ENCODE measurements at regions not wholly inside any gene's neighbourhood (a gene's known extent, or its start where the extent isn't known, plus 50 kb on each side); places are given as distances from the start of the nearest gene placed in this dataset.

DNA sequence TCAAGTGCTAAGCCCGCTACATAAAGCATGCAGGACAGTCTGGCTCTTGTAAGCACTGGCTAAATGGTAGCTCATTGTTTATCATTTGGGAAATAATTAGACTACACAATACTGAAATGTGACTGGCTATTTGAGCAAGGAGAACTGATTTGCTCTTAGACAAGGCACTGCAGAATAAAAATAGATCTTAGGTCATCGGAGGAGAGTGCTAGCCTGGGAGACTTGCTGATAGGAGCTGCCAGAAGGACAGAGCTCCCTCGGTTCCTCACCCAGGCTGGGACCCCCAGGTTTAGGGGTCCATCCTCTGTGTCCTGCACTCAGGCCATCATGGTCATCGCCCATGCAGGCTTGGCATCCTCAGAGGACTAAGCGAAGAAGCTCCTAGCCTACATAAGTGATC, 184.4 kb upstream of the NCAM1 start:
- TF ChIP-seq POU2F2 (IDR thresholded peaks at IDR 0.05; ENCODE audit: low read depth, low read length) (no peak), POLR2A (IDR thresholded peaks at IDR 0.05; ENCODE audit: low read depth, low read length) (no peak), TAF1 (IDR thresholded peaks at IDR 0.05; ENCODE audit: low read depth, low read length) (no peak), POLR2AphosphoS5 (IDR thresholded peaks at IDR 0.05; ENCODE audit: low read depth, low read length) (no peak), SPI1 (IDR thresholded peaks at IDR 0.05; ENCODE audit: low read depth, low read length) (no peak), PAX5 (IDR thresholded peaks at IDR 0.05; ENCODE audit: insufficient read depth, low read length, severe bottlenecking) (no peak)

Data from GM12891 (cell line).